Astrocyte of the spinal cord (primary cell): ENCODE measurements at regions not wholly inside any gene's neighbourhood (a gene's known extent, or its start where the extent isn't known, plus 50 kb on each side); places are given as distances from the start of the nearest gene placed in this dataset.
A peak's percentile ranks its signal among the peaks of the same experiment; 100 is the strongest.

Source experiments
- DNase-seq: peaks from one replicate; pipeline ENCODE4 v3.0.0; 2011; ENCODE audit warnings: low read depth, low spot score
- H3K4me3 ChIP-seq: 2 replicates; pipeline ENCODE4 v1.5.1; 2011; ENCODE audit warnings: low read depth, mild to moderate bottlenecking, low read length, moderate library complexity
- CTCF ChIP-seq: IDR thresholded peaks from 2 replicates; pipeline ENCODE4 v1.5.1; 2012; ENCODE audit warnings: low read depth, mild to moderate bottlenecking, low read length, inconsistent platforms
- in situ Hi-C: cut with HindIII; loops from 2 replicates; pipeline ENCODE4 v1.10.0; 2017; ENCODE audit warnings: low sequenced_read_pairs

GRCh38 chr9:23538067-23538402 lies 288.0 kb downstream of the ELAVL2 start:
- H3K4me3 ChIP-seq = no peak overlapping the region
- in situ Hi-C loops = no loop called here
- no peak for DNase-seq
- no peak for TF ChIP-seq CTCF

- DNase-seq = no peak
- no peak overlapping the region for H3K4me3 ChIP-seq
- no peak for TF ChIP-seq CTCF
- in situ Hi-C loops = no loop called here
Measured at GRCh38 chr9:23538461-23539003, 287.5 kb downstream of the ELAVL2 start.

GRCh38 chr9:23539311-23539710 lies 286.7 kb downstream of the ELAVL2 start:
- no peak for TF ChIP-seq CTCF
- in situ Hi-C loops = no loop called here
- no peak for DNase-seq
- H3K4me3 ChIP-seq = no peak overlapping the region

- in situ Hi-C loops = no loop called here
- DNase-seq = no peak
- TF ChIP-seq CTCF = no peak
- no peak overlapping the region for H3K4me3 ChIP-seq
Measured at GRCh38 chr9:23541976-23542375, 284.1 kb downstream of the ELAVL2 start.

GRCh38 chr9:23542438-23542837 lies 283.6 kb downstream of the ELAVL2 start:
- no peak overlapping the region for H3K4me3 ChIP-seq
- DNase-seq = no peak
- in situ Hi-C loops = no loop called here
- TF ChIP-seq CTCF = no peak

- TF ChIP-seq CTCF = no peak
- in situ Hi-C loops = no loop called here
- no peak overlapping the region for H3K4me3 ChIP-seq
- DNase-seq = no peak
Measured at GRCh38 chr9:23542927-23543326, 283.1 kb downstream of the ELAVL2 start.

GRCh38 chr9:23543419-23543818 lies 282.6 kb downstream of the ELAVL2 start:
- H3K4me3 ChIP-seq = no peak overlapping the region
- no peak for TF ChIP-seq CTCF
- DNase-seq = peak; percentile 37
- in situ Hi-C loops = no loop called here
